ENCODE measurements at regions not wholly inside any gene's neighbourhood (a gene's known extent, or its start where the extent isn't known, plus 50 kb on each side); places are given as distances from the start of the nearest gene placed in this dataset.

GRCh38 chr14:101708853-101709532, 52.5 kb upstream of the PPP2R5C start:
- Histone ChIP-seq H3K36me3 (ENCODE audit: control insufficient read depth, insufficient read depth, low read length) (no peaks in the 10 kb centered on the region), H3K9me3 (no peaks in the 10 kb centered on the region), H3K4me3 (ENCODE audit: low read depth, low read length) (no peak overlapping the region), H3K27me3 (replicated peaks; ENCODE audit: control insufficient read depth, insufficient read depth, low read length) (no peaks in the 10 kb centered on the region), H3K4me1 (0 out of 2 replicates have a peak, but pooled peaks cover 4% of the 10 kb centered on the region)
- POLR2A ChIA-PET: interaction anchor here (1.0 kb wide), 1 partner anchor 100 kb away, joined by 4 read pairs; no protein-coding TSS in a partner anchor
- H3K4me1 Mint-ChIP-seq (ENCODE audit: low read depth, unreplicated experiment): no peaks in the 10 kb centered on the region
- intact Hi-C loops (cut with micrococcal nuclease; ENCODE audit: unreplicated experiment): loop anchor here (5.0 kb wide), 2 partner anchors 238 to 253 kb away; partner anchors contain the start of gene DYNC1H1
- no TSS peak for BruUV-seq (replicated peaks)
- DNase-seq: no peak
- H3K27me3 Mint-ChIP-seq (ENCODE audit: insufficient read depth, unreplicated experiment): no peaks in the 10 kb centered on the region
- no peak for TF ChIP-seq CTCF (IDR thresholded peaks at IDR 0.05; ENCODE audit: insufficient read depth in 1 of 2, low read depth in 1 of 2, low read length in 1 of 2, severe bottlenecking in 1 of 2, unreplicated experiment in 1 of 2)
- H3K4me3 Mint-ChIP-seq (ENCODE audit: unreplicated experiment): no peak overlapping the region
- H3K36me3 Mint-ChIP-seq (ENCODE audit: insufficient read depth, unreplicated experiment): peaks cover 6% of the 10 kb centered on the region
- no peaks in the 10 kb centered on the region for H3K9me3 Mint-ChIP-seq (ENCODE audit: unreplicated experiment)
- H3K27ac Mint-ChIP-seq (ENCODE audit: unreplicated experiment): no peak overlapping the region
- CTCF ChIA-PET: interaction anchor here (1.1 kb wide), 1 partner anchor 52 kb away, joined by 3 read pairs; no protein-coding TSS in a partner anchor

- no peaks in the 10 kb centered on the region for H3K27me3 Mint-ChIP-seq (ENCODE audit: insufficient read depth, unreplicated experiment)
- Histone ChIP-seq H3K27me3 (replicated peaks; ENCODE audit: control insufficient read depth, insufficient read depth, low read length) (no peaks in the 10 kb centered on the region), H3K4me1 (0 out of 2 replicates have a peak, but pooled peaks cover 4% of the 10 kb centered on the region), H3K36me3 (ENCODE audit: control insufficient read depth, insufficient read depth, low read length) (no peaks in the 10 kb centered on the region), H3K9me3 (no peaks in the 10 kb centered on the region), H3K4me3 (ENCODE audit: low read depth, low read length) (no peak overlapping the region)
- no peaks in the 10 kb centered on the region for H3K9me3 Mint-ChIP-seq (ENCODE audit: unreplicated experiment)
- ChIA-PET CTCF (interaction anchor here (1.1 kb wide), 1 partner anchor 51 kb away, joined by 3 read pairs; no protein-coding TSS in a partner anchor), POLR2A (interaction anchor here (1.0 kb wide), 1 partner anchor 100 kb away, joined by 4 read pairs; no protein-coding TSS in a partner anchor)
- BruUV-seq (replicated peaks): no TSS peak
- no peak overlapping the region for H3K4me3 Mint-ChIP-seq (ENCODE audit: unreplicated experiment)
- DNase-seq: no peak
- no peak for TF ChIP-seq CTCF (IDR thresholded peaks at IDR 0.05; ENCODE audit: insufficient read depth in 1 of 2, low read depth in 1 of 2, low read length in 1 of 2, severe bottlenecking in 1 of 2, unreplicated experiment in 1 of 2)
- no peak overlapping the region for H3K27ac Mint-ChIP-seq (ENCODE audit: unreplicated experiment)
- intact Hi-C loops (cut with micrococcal nuclease; ENCODE audit: unreplicated experiment): loop anchor here (5.0 kb wide), 2 partner anchors 238 to 253 kb away; partner anchors contain the start of gene DYNC1H1
- H3K4me1 Mint-ChIP-seq (ENCODE audit: low read depth, unreplicated experiment): no peaks in the 10 kb centered on the region
- H3K36me3 Mint-ChIP-seq (ENCODE audit: insufficient read depth, unreplicated experiment): peaks cover 6% of the 10 kb centered on the region
Observed at GRCh38 chr14:101709533-101709881, 52.0 kb upstream of the PPP2R5C start.

GRCh38 chr14:101709962-101710931, 51.3 kb upstream of the PPP2R5C start:
- Histone ChIP-seq H3K9me3 (no peaks in the 10 kb centered on the region), H3K27me3 (replicated peaks; ENCODE audit: control insufficient read depth, insufficient read depth, low read length) (no peaks in the 10 kb centered on the region), H3K36me3 (ENCODE audit: control insufficient read depth, insufficient read depth, low read length) (no peaks in the 10 kb centered on the region), H3K4me1 (0 out of 2 replicates have a peak, but pooled peaks cover 4% of the 10 kb centered on the region), H3K4me3 (ENCODE audit: low read depth, low read length) (no peak overlapping the region)
- intact Hi-C loops (cut with micrococcal nuclease; ENCODE audit: unreplicated experiment): loop anchor here (5.0 kb wide), 2 partner anchors 237 to 252 kb away; partner anchors contain the start of gene DYNC1H1
- POLR2A ChIA-PET: interaction anchor here (1.0 kb wide), 1 partner anchor 99 kb away, joined by 4 read pairs; no protein-coding TSS in a partner anchor
- no peak for TF ChIP-seq CTCF (IDR thresholded peaks at IDR 0.05; ENCODE audit: insufficient read depth in 1 of 2, low read depth in 1 of 2, low read length in 1 of 2, severe bottlenecking in 1 of 2, unreplicated experiment in 1 of 2)
- Mint-ChIP-seq H3K36me3 (ENCODE audit: insufficient read depth, unreplicated experiment) (peaks cover 6% of the 10 kb centered on the region), H3K4me3 (ENCODE audit: unreplicated experiment) (no peak overlapping the region), H3K27me3 (ENCODE audit: insufficient read depth, unreplicated experiment) (no peaks in the 10 kb centered on the region), H3K9me3 (ENCODE audit: unreplicated experiment) (no peaks in the 10 kb centered on the region), H3K4me1 (ENCODE audit: low read depth, unreplicated experiment) (no peaks in the 10 kb centered on the region), H3K27ac (ENCODE audit: unreplicated experiment) (no peak overlapping the region)
- BruUV-seq (replicated peaks): no TSS peak
- CTCF ChIA-PET: interaction anchor here (1.1 kb wide), 1 partner anchor 50 kb away, joined by 3 read pairs; no protein-coding TSS in a partner anchor
- no peak for DNase-seq

Data from Caco-2 (cell line).